ENCODE measurements at regions not wholly inside any gene's neighbourhood (a gene's known extent, or its start where the extent isn't known, plus 50 kb on each side); places are given as distances from the start of the nearest gene placed in this dataset.

DNA sequence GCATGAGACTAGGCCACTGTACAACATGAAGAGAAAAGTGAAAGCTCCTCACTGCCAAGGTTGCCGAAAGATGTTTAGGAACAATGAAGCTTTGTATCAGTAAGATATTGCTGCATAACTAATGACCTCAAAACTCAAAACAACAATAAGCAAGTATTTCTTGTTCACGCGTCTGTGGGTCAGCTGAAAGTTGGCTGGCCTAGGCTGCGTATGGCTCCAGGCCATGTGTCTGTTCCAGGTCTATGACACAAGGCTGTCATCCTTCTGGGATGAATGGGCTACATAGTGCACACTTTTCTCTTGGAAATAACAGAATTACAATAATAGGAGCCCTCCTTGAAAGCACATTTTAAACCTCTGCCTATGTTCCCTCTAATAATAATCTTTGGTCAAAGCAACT lies 515.9 kb downstream of the PLPP3 start:
- DNase-seq = no peak

DNA sequence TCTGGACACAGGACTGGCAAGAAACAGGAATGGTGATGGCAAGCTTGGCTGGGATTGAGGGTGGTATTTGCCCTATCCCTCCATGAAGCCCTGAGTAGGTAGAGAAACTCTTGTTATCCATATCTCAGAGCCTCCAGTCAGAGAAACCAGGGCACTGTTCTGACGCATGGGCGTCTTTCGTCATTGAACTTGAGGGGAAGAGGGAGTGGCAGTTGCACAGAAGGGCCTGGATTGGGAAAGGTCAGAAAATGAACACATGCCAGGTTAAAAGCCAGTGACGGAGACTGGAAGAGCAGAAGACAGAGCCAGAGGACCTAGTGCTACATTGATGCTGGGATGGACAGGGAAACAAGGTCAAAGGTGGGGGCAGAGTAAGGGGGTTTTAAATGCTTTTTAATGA lies 516.7 kb downstream of the PLPP3 start:
- DNase-seq = no peak

DNA sequence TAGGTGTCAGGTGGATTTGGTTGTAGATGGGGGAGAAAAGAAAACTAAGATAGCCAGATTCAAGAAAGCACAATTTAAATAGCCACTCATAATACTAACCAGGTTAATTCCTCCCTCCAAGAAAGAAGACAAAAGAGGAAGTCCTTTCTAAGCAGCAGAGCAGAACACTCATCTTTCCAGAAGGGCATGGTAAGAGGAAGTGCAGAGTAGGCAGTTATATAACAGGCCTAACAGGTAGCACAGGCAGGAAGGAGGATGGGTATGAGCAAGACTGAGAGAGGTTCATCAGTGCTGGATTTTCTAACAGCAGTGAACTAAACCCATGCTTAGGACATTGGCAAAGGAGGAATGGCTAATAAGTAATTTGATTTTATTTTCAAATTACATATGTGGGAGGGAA lies 517.5 kb downstream of the PLPP3 start:
- DNase-seq = no peak

DNA sequence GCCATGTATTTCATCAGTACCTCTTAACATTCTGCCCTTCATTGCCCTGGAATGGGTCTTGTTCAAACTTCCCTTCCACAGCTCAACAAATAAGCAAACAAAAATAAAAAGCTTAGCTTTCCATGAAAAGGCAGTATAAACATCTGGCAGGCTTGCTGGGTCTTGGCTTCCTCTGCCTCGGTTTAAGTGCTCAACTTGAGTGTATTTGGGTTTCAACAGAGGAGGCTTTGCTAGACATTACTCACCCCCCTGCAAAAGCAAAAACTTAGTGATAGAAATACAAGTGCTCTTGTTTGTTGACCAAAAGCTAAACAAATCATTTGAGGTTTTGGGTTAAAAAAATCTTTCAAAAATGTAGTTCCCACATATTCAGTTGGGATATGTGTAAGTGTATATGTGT lies 518.5 kb downstream of the PLPP3 start:
- no peak for DNase-seq

DNA sequence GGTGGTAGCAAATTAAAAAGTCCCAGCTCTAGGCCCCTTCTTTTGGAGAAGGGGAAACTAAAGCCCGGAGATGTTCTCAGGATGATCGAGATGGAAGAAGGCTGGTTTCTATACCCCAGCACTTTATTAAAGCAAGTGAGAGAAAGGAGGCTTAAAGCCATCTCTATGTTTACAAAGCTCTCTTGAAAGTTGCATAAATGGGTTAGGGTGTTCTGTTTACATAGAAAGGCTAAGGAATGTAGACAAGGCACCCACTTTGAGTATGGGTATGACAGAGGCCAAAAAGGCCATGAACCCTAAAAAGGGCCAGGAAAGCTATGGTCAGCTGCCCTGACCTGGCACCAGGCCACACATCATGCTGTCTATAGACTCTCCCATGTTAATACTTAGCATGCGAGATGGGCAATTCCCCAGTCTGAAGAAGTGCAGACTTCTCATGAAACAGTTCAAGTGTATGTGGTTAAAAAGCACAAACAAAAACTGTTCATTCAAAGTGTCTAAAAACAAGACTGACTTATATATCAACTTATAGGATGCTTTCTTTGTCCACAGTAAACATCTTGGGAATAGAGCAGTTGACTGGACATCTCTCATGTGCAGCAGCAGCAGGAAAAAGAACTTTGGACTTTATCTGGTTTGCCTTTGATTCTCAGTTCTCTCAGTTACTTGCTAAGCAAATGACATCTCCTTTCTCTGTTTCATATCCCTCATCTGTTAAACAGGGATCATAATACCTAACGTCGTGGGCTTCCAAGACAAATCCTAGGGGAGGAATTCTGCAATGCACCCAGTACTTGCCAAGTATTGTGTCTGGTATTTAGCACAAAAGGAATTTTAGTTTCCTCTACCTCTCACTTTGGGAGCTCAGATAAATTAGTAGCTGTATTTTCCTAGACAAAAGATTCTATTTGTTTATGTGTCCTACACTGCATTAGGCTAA lies 521.6 kb downstream of the PLPP3 start:
- DNase-seq = no peak

DNA sequence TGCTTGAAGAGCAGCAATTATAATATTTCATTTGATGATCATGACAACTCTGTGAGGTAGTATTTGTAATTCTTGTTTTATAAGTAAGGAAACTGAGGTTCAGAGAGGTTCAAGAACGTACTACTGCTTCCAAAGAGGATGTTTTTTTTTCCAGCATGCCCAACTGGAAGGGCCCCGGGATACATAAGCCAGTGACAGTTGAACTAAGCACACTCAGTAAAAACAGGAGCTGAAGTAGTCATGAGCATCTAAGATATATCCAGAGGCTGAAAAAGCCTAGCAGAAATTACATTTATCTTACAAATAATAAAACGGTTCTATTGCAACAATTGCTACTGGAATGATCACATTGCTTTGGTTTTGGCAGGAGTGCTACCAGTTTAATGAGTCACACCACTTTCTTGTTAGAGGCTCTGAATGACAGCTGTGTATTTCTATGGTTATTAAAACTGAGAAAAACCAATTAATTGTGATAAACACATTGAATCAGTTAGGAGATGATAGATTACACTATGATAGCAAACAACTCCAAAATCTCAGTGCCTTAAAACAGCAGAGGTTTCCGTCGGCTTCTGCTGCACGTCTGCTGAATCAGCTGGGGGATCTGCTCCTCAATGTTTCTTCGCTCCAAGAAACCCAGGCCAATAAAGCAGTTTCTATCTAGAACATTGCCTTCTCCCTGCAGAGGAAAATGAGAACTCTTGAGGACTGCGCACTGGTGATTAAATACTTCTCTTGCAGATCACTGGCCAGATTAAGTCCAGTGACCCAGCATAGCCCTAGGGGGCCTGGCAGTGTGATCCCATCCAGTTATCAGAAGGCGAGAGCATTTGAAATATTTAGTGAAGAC lies 522.7 kb downstream of the PLPP3 start:
- DNase-seq = no peak

DNA sequence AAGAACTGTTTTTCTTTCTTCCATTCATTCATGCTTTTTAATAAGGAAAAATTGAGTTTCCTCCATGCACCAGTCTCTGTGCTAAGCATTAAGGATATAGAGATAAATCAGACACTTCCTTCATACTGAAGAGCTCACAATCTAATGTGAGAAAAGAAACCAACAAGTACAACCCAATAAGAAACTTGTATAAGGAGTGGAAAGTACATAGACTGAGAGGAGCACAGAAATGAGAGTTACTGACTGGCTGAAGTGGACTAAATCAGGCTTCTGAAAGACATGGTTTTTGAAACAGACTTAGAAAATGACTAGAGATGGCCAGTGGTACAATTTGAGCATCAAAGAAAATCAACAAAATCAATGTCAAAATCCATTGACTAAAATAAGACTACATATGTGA lies 524.4 kb downstream of the PLPP3 start:
- DNase-seq = no peak

DNA sequence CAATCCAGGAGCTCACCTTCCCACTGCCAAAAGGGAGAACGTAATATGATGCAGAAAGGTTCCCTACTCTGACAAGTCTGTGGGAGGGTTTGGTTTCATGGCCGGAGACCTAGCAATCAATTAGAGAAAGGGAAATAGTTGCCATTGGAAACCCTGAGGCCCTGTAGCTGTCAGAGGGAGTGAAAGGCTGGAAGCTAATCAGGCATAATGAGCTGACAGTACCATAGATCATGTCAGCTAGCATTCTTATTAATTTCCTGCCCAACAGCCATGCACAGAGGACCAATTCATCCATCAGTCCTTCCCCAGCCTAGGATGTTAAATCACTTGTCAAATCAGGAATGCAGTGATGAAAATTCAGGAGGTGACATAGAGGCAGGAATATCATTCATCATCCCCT lies 527.3 kb downstream of the PLPP3 start:
- no peak for DNase-seq

DNA sequence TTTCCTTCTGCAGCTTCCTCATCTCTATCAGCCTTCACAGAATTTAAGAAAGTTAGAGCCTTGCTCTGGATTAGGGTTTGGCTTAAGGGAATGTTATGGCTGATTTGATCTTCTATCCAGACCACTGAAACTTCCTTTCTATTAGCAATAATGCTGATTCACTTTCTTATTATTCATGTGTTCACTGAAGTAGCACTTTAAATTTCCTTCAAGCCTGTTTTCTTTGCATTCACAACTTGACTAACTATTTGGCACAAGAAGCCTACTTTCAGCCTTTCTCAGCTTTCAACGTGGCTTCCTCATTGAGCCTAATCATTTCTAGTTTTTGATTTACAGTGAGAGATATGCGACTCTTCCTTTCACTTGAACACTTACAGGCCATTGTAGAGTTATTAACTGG lies 528.5 kb downstream of the PLPP3 start:
- no peak for DNase-seq

DNA sequence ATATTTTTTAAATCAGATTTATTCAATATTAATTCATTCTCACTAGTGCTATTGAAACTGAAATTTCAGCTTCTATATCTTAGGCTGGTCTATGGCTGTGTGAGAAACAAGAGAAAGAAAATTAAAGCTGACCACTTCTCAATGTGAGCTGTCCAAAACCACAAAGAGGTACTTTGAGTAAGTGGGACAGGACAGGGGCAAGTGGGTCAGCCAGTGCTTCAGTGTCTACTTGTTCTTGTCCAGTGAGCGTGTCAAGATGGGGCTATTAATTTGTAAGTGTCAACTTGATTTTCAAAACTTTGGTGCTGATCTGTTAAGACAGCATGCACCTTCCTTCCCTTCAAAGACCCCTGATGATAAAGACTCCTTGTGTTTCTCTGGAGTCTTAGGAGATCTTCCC lies 533.9 kb downstream of the PLPP3 start:
- no peak for DNase-seq

DNA sequence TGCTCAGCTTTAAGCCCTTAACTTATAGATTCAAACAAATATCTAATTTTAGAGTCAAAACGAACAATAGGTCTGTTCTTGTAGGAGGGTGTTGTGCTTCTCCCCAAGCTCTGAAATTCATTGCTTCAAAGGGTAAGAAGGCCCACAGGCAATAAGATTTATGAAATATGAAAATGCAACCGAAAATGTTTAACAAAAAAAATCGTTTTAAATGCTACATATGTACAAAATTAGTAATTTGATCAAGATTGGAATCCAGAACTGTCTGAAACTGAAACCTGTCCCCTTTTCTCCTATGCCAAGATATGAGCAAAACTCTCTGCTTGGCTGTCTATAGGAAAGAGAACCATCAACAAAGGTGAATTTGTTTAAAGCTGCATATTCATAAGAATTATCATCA lies 534.3 kb downstream of the PLPP3 start:
- DNase-seq = no peak

DNA sequence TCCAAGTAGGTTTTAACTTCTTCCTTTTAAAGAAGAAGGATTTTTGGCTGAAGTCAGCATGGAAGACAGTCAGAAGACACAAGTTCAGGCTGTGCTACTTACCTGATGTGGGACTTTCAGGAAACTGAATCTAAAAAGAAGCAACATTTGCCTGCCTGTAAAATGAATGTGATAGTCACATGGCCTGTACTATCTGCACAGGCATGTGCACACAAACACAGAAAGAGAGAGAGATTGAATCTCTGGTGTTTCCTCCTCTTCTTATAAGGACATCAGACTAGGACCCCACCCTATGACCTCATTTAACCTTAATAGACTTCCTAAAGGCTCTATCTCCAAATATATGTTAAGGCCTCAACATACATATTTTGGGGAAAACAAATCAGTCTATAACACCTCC lies 542.9 kb downstream of the PLPP3 start:
- no peak for DNase-seq

DNA sequence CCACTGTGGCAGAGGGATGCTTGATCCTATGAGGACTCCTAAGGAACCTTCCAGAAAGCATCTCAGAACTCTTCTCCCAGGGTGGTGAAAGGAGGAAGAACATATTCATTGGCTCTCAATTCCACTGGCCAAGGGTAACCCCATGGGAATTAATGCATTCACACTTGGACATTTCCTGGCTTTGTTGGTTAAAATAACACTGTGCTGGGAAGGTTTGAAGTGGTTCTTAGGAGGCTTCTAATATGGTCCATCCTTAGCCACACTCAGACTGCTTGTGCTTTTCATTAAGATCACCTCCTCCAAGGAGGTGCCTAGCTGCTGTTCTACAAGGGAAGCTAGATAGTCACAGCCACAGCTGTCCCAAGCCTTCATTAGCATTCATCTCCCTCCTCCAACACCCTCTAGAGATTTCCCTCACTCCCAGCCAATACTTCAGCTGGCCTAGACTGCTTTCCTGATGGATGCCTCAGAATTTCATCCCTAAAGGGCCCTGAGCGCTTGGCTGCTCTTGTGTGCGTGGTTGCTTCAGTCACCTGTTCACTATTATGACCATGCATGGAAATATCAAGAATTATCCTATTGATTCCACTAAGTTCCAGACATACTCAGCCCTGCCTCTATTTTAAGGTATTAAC lies 544.4 kb downstream of the PLPP3 start:
- DNase-seq = no peak

DNA sequence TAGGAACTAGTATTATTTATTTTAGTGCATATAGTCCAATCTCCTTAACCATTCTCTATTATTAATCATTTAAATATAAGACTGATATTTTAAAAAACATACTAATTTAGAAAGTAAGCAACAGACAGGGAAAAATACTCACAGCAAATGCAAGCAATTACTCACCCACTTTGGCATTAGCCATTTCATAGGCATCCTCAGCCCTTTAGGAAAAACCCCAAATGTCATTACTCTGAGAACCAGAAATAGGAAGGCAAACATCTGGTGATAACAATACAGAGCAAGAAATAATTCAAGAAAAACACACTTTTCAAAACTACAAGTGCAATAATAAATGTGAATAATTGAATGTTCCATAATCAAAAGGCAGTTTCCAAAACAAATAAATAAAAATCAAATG lies 545.1 kb downstream of the PLPP3 start:
- DNase-seq = no peak

DNA sequence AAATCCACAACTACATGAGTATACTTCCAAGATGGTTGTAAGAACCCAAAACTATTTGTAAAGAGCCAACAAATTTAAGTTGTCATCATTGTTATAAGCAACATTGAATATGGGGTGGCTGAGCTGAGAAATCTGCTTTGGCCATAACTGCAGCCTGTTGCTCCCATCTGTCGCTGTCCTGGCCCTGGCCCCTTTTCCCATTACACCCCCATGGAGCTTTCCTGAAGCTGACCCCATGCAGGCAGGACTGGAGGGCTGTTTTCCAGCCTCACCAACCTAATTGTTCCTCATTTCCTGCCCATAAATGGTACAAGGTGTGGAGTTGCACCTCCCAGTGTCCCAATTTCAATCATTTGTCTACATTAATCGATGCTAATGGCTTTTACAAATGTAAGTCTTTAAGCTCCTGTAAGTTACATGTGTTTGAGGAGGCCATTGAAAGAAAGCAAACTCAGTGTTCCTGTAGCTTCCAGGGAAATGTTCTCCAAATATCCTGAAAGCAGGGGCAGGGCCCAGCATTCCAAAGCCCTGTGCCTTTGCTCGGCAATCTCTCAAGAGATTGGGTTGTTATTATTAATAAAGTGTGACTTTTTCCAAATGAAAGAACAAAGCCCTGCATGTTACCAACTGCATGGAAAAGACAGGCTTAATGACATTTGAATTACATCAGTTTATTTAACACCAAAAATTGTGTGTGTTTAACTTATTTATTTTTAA lies 545.9 kb downstream of the PLPP3 start:
- no peak for DNase-seq

DNA sequence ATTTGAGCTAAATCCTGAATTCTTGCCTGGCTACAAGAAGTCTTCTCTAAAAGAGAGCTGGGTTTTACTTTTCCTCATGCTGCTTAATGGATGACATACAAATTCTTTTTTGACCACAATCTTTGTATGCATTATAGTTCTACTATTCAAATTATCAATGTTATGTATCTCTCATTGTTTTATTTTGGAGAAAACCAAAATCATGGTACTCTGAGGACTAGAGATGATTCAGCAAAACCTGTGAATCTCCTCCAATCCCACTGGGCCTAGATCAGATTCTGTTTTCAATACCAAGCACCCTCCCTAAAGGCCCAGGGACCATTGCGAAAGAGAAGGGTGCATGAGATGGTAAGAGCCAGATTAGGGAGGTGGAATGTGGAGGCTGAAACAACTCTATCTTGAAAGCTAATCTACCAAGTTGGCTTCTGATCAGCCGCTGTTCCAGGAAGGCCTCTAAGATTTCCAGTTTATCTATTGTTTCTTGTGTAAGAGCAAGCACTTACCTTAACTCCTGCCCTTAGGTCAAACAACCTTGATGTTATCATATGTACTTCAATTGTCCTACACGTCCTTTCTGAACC lies 547.2 kb downstream of the PLPP3 start:
- no peak for DNase-seq

DNA sequence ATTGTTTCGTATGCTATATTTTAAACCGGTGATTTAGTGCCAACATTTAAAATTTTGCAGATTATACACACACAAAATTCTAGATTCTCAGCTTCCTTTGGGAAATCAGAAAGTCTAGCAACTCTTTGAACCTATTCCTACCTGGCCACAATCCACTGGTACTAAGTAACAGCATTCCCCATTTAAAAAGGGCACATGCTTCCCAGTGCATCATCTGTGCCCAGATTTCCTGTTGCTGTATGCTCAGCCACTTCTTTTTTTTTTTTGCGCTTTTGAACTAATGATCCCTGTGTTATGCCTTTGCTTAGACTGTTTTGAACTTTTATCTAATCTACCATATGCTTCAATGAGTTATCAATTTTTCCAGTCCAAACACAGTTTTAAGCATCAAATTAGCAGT lies 548.4 kb downstream of the PLPP3 start:
- no peak for DNase-seq

DNA sequence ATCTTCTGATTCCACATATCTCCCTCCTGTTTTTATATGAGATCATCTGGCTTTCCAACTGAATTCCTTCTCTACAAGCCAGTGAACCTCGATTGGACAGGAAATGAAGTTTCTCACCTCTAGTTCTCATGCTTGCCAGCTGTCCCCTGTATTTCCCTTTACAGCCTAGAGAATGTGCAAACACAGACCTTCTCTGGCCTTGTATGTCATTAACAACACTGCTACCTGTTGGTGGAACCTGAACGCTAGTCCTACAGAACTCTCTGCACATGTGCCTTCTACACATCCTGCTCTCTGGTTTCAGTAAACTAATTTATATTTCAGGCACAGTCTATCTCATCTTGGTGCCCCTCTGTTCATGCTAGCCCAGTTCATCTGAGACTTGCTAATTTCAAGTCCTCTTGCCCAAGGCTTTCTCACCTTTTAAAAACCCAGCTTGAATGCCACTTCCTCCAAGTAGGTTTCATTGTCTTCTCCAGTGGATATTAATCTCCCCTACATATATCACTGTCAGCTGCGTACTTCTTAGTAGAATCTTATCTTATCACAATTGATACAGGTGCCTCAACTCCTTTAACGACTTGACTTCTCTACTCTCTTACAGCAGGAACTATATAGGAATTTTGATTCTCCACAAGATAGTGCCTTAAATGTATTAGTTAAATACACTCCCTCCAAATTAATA lies 549.9 kb downstream of the PLPP3 start:
- DNase-seq = no peak

DNA sequence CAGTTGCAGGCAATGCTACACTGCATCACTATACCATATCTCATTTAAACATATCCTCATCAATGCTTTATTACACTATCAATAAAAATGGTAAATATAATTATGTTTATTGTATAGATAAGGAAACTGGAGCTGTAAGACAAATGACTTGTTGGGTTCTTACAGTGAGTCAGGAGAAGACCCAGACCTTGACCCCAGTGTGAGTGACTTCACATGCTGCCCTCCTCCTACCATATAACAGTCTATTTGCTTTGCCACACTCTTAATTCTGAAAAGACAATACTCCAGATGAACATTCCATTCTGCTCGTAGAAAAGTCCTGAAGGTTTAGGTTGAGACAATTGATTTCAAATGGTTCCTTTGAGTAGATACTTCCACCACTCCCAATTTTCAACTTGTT lies 550.5 kb downstream of the PLPP3 start:
- no peak for DNase-seq

DNA sequence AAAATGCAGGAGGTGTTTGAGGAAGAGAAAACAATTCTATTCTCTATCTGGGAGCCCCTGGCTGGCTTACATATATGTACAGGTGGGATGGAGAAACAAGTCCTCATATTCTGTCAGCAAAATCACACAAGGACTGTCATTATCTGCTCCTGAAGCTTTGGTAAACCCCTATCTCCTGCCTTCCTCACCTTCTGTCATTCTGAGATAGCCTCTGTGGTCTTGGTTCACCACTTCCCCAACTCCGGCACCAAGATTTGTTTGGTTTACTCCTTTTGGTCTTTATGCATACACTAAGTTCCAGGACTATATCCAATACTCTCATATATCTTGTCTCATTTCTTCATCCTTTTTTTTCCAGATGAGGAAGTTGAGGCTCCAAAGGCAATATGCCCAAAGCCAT lies 551.1 kb downstream of the PLPP3 start:
- no peak for DNase-seq

DNA sequence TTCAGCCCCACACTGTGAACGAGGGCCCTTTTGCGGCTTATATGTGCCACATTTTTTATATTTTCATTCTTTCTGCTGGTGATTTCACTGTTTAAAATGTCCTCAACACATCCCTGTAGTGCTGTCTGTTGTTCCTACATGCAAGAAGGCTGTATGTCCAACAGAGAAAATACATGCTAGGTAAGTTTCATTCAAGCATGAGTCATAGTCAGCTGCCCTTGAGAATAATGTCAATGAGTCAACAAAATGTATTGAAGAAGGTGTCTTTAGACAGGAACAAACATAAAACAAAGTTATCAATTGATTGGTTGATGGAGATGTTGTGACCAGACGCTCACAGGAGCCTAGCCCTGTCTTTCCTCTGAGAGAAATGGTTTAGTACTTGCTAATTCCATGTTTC lies 553.4 kb downstream of the PLPP3 start:
- no peak for DNase-seq

DNA sequence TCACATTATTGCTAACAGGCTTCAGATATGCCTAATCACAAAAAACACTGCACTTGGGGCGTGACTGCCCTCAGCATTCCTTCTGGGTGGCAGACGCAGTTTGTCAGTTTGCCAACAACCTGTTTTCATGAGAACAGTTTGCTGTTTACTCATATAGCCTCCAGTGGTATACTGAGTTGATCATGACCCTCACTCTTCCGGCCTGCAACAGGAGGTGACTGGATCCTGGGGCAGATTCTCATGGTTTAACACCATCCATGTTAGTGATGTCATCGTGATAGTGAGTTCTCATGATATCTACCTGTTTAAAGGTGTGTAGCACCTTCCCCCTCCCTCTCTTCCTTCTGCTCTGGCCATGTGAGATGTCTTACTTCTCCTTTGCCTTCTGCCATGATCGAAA lies 555.2 kb downstream of the PLPP3 start:
- DNase-seq = no peak
